Vagina (tissue), 2 donors: ENCODE measurements at regions not wholly inside any gene's neighbourhood (a gene's known extent, or its start where the extent isn't known, plus 50 kb on each side); places are given as distances from the start of the nearest gene placed in this dataset.

ENCODE experiments used
- CTCF ChIP-seq, 3 experiments: fragments of 450-650 bp in 2 of 3; fragments of 200-600 bp in 1 of 3; sonication (generic) in 1 of 3; IDR thresholded peaks; one replicate each; pipeline ENCODE4 v1.5.1; 2017 to 2019; ENCODE audit warnings: antibody characterized with exemption in 3 of 3, mild to moderate bottlenecking in 2 of 3, moderate library complexity in 2 of 3
- POLR2A ChIP-seq, 2 donors: fragments of 450-650 bp; IDR thresholded peaks; one replicate each; pipeline ENCODE4 v1.6.1; 2017; ENCODE audit warnings: antibody characterized with exemption in 2 of 2, mild to moderate bottlenecking in 2 of 2, moderate library complexity in 2 of 2
- POLR2AphosphoS5 ChIP-seq, 2 donors: sonication (generic); formaldehyde crosslinking; IDR thresholded peaks; one replicate each; pipeline ENCODE4 v1.9.0; 2017; ENCODE audit warnings: antibody characterized with exemption in 2 of 2, mild to moderate bottlenecking in 2 of 2, low read depth in 1 of 2; ENCODE audit not compliant: insufficient read depth in 1 of 2

- TF ChIP-seq CTCF (IDR thresholded peaks at IDR 0.05) (no peak), POLR2A (IDR thresholded peaks at IDR 0.05) (no peak), POLR2AphosphoS5 (IDR thresholded peaks at IDR 0.05; ENCODE audit: insufficient read depth in 1 of 2, low read depth in 1 of 2) (no peak)
Measured at GRCh38 chr3:127386490-127386889, 98.6 kb upstream of the PRR20G start.
